HG02759 (cell line): ENCODE measurements at regions not wholly inside any gene's neighbourhood (a gene's known extent, or its start where the extent isn't known, plus 50 kb on each side); places are given as distances from the start of the nearest gene placed in this dataset.
"Not testable (repeated sequence)": the region's sequence is repeated elsewhere in the genome, so short reads cannot be mapped to it uniquely, and the experiment has no call there.

Source experiments
- ATAC-seq: cut with Tn5 transposase; IDR thresholded peaks from one replicate; pipeline ENCODE4 v1.9.1; 2021; ENCODE audit warnings: mild to moderate bottlenecking, moderate library complexity; ENCODE audit not compliant: unreplicated experiment

DNA sequence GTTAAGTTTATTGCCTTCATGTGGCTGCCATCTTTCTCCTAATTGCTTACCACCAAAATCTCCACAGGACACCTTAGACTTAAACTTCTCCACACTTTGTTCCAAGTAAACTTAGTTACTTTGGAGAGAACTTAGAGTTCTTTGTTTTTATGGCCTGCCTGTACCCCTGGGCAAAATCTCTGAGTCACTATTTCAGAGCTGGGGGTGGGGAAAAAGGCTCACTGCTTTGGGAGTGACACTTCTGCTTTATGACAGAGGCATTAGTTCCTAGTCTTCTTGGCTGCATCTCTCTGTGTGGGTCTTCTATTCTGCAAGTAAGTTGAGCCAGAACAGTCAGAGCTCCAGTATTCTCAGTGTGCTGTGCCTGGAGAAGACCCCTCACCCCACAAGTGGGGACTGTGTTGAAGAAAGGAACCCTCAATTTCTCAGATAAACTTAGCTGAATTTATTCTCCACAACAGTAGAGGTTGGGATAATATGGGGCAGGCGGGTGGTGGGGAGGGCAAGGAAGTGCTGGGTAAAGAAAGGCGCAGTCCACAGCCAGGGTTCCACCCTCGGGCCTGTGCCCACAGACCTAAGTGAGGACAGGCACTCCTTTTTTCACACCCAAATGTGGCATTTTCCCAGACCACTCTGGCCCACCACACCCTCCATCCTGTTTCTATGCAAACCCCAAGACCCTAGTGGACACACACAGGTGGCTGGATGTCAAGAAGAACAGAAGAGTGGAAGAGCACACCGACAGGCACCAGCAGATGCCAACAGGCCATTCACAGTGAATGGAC is 636.6 kb upstream of the MAN1A1 start:
- no peak for ATAC-seq

DNA sequence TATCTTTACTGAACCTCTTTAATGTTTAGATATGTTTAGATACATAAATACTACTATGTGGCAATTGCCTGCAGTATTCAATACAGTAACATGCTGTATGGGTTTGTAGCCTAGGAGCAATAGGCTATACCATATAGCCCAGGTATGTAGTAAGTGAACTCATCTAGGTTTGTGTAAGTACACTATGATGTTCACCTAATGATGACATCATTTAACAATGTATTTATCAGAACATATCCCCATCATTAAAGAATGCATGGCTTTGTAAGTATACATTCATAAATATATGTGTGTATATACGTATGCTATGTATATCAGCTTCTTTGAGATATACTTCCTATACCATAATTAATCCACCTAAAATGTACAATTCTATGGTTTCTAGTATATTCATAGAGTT is 631.2 kb upstream of the MAN1A1 start:
- ATAC-seq: no peak

DNA sequence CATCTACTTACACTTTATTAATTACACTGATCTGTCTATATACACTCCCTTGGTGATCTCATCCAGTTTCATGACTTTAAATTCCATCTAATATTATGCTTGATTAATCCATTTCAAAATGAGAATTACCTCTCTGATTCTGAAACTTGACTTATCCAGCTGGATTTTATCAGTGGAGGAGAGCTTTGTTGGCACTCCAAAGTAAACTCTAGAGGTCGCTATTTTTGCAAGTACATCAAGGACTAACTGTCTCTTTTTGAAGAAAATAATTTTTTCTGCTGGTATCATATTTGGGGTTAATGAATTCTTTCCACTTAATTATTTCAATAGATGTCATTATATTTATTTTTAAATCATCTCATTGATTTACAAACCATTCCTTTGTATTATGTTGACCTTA is 630.3 kb upstream of the MAN1A1 start:
- no peak for ATAC-seq

DNA sequence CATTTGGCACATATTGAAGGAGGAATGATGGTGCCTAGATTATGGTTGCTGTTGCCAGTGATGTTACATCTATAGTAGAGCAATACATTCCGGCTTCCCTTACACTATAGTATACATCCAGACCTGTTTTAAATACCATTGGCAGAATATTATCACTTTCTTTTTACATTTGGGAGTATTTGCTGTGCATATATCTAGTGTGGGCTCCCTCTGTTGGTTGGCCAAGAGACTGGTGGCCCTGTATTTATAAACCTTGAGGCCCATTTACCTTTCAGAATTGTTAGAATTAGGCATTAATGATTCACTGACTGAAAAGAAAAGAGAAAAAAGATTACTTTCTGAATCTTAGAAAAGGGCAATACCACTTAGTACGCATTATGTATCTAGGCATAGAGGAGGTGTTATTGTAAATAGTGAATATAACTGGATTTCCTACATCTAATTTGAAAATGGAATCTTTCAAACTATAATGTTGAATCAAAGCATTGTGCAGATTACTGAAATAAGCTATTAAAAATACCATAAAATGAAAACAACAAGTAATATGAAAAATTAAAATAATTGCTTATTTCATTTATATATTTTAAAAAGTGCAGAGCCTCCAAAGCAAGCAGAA is 628.8 kb upstream of the MAN1A1 start:
- peak; percentile 61 for ATAC-seq

DNA sequence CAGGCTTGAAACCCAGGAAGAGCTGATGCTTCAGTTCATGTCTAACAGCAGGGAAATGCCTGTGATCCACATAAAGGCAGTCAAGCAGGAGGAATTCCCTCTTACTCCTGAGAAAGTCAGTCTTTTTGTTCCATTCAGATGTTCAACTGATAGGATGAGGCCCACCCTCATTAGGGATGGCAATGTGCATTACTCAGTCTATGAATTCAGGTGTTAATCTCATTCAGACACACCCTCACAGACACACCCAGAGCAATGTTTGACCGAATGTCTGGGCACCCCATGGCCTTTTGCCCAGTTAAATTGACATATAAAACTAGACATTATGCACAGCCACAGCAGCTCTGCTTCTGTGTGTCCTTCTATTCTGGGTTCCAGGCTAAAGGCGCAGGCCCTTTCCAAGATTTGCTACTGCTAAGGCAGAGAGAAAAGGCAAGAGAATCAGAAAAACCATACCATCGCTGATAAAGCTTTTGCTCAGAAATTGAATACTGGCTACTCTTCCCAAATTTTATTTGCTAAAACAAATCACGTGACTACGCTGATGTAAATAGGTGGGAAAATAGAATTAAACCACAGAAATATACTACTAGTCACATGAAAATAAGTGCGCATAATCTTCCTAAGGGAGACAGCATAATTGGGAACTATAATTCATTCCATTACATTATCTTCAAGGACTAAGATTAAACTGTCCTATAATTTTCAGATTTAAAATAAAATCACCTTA is 625.0 kb upstream of the MAN1A1 start:
- ATAC-seq: no peak

DNA sequence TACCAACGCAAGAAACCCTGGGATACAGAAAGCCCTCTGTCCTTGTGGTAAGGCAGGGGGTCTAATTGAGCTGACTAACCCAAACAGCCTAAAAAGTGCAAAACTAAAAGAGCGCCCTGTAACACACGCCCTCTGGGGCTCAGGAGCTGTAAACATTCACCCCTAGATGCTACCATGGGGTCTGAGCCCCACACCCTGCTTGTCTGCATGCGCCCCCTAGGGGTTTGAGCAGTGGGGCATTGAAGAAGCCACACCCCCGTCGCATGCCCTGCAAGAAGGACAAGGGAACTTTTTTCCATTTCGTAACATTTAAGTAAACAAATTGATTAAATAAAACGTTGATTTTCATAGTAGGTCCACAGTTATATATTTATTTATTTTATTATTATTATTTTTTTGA is 616.9 kb upstream of the MAN1A1 start:
- ATAC-seq: peak; percentile 85

DNA sequence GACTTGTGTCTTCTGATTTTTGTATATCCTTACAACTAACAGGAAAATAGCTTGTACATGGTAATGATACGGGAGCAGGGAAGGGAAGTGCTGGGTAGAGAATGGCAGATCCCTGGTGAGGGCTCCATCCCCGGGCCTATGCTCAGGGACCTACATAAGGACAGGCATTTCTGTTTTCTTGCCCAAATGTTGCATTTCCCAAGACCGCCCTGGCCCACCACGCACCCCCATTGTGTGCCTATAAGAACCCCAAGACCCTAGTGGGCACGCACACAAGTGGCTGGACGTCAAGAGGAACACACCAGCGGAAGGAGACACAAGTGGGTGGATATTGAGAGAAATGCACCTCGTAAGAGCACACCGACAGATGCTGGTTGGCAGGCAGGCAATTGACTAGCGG is 616.3 kb upstream of the MAN1A1 start:
- no peak for ATAC-seq

DNA sequence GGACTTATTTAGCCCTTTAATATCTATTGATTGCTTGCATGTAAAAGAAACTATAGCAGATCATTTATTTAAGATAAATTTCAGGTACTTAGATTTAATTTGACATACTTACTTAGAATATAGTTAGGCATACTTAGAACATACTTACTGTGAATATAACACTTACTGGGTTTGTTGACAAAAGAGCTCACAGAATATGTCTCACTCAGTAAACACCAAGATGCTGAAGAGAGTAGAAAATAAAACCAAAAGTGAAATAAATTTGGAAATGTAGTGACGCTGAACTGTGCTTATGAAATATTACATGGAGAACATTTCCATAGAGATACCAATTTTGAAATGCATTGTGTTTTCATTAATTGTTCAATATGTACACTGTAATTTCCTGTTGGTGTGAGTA is 615.4 kb upstream of the MAN1A1 start:
- ATAC-seq: no peak

DNA sequence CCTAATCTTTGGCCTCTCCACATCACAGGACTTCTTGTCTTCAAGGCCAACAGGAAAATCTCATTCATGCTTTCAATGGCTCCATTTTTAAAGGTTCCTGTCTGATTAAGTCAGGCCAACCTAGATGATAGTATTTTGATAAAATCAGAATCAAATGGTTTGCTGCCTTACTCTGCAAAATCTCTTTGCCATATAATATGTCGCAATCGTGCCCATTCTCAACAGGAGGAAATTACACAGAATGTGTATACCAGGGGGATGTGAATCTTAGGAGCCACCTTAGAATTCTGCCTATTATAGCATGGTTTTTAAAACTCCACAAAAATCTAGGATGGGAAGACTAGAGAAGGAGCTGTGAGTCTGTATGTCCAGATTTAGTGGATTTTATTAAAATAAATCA is 612.9 kb upstream of the MAN1A1 start:
- ATAC-seq: no peak

DNA sequence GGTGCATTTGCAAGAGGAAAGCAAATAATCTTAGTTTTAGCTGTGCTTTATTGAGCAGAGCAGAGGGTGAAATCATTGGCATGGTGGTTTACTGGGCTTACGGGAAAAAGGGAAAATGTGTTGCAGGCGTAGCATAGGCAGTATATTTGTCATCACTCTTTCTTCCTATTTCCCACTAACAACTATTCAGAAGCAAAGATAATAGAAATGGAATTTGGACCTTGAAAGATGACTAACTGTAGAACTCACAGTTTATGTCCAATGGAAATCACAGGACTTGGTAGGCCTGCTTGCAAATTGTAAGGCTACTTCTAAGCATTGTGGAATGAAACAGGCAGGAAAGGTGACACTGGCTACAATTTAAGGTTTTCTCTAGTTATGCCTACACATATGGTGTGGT is 611.9 kb upstream of the MAN1A1 start:
- ATAC-seq: no peak

DNA sequence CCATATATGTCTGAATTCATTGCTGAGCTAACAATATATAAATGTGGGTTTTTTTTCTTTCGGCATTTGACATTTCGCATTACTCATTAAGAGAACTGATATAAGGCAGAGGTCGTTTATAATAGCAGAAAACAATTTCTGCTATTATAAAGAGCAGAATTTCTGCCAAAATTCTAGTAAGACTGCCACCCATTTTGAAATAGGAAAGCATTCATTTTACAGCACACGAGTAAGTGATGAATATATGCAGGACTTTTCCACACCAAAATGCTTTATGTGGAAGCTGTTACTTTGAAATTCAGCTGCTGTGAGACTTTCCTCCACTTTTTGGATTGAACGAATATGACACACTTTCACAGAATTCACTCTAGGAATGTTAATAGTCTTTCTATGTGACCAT is 610.9 kb upstream of the MAN1A1 start:
- ATAC-seq: no peak

DNA sequence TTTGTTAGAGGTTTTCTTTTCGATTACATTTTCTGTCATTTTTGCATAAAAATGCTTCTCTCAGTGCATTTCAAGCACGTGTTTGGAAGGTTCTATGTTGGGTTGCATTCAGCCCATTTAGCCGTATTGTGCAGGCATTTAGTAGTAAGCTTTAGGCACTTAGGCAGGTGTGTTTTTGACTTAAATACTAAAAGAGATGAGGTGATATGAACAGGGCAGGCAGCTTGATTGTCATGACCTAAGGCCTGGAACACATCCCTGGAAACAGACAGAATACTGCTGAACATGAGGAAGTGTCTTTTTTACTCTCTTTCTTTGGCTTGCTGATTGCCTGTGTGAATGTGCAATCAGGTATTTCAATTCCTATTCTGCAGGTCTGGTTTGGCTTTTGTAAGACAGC is 610.5 kb upstream of the MAN1A1 start:
- no peak for ATAC-seq

DNA sequence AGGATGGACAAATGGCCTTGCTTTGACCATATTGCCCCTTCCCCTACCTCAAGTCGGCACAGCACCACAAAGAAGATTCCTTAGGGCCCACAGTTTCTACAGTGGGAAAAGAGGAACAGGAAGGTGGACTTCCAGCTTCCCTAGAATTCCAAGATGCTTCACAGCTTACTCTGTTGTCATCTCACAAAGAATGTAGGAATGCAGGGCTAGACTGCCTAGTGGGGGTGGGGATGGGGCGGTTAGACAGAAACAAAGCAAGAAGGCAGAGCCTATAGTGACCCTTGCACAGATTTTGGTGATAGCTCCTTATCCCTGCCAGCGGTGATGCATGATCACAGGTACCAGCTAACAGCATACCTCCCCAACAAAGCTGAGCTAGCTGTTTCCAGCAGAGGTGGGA is 607.6 kb upstream of the MAN1A1 start:
- ATAC-seq: no peak

DNA sequence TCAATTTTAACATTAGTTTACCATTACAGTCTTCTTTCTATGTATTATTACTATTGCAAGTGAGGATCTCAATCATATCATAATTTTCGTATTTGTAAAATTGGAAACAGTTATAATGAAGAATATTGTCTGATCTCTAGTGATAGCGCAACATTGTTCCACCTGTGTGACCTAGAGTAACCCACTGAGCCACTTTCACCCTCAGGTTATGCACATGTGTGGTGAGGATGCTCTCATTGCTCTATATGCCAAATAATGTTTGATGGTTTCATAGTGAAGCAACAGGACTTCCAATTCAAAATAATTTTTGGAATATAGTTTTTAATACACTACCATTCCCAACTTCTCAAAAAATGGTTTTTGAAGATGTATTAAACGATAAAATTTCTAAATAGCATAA is 603.1 kb upstream of the MAN1A1 start:
- no peak for ATAC-seq

DNA sequence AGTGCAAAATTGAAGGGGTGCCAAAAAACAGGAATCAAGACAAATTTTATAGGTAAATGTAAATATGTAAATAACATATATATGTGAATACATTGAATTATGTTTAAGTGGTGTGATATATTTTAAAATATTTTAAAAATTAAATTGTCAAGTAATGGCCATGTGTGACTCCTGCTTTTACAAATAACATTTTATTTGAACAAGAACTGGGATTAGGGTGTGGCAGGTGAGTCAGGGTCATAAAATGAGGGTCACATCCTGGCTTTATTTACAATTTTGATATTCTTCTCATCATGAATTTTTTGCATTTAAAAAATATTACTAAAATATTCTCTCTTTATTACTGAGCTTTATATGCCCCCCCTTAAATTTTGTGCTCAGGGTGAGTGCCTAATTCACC is 601.1 kb upstream of the MAN1A1 start:
- ATAC-seq: no peak

DNA sequence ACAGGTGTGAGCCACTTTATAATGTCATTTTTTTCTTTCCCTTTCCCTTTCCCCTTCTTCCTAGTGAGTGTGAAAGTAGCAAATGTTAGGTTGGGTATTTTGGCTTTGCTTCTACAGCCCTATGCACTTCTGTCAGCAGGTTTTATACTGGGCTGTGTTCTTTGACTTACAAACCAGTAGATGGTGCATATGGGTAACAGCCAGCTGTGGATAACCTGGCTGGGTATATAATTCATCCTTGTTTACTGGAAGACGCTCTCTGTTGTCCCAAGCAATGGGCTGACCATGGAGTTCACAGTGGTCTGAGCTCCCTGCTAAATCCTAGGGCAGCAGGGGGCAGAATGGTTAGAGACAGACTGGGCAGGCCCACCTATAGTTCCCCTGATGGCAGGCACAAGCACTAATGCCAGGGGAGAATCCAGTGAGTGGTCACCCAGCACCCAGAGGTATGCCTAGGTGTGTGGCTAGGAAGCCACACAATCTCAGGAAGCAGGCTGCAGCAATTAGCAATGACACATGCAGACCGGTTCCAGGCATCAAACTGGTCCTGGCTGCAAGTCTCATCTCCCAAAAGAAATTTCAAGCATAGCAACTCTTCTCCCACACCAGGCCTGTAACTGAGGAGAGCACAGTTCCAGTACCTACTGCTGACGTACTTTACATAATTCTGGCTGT is 592.7 kb upstream of the MAN1A1 start:
- no peak for ATAC-seq

DNA sequence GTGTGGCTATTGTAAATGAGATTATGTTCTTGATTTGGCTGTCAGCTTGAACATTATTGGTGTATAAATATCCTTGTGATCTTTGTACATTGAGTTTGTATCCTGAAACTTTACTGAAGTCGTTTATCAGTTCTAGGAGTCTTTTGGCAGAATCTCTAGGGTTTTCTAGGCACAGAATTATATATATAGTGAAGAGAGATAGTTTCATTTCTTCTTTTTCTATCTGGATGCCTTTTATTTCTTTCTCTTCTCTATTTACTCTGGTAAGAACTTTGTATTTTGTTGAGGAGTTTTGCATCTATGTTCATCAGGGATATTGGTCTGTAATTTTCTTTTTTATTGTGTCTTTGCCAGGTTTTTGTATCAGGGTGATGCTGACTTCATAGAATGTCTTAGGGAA is 589.2 kb upstream of the MAN1A1 start:
- no peak for ATAC-seq

DNA sequence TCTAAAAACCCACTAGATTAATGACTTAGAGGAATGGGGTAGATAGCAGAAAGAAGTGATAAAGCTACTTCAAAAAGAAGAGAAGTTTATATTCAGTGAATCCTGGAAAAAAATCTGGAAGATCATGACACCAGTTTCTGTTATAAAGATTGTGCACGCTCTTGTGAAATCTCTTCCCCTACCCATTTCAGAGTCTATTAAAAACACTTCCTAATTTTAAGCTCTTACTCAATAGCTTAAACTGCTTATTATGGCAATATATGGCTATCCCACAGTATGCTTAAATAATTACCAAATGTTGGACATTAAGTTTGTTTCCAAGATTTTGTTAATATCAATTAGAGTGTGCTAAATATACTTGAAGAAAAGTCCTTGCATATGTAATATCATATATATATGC is 585.3 kb upstream of the MAN1A1 start:
- ATAC-seq: no peak

DNA sequence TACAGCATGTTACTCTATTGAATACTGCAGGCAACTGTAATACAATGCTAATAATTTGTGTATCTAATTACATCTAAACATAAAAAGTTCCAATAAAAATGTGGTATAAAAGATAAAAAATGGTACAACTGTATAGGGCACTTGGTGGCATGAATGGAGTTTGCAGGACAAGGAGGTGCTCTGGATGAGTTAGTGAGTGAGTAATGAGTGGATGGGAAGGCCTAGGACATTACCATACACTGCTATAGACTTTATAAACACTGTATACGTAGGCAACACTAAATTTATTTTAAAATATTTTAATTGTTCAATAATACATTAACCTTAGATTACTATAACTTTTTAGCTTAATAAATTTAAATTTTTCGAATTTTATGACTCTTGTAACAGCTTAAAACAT is 579.6 kb upstream of the MAN1A1 start:
- ATAC-seq: no peak

DNA sequence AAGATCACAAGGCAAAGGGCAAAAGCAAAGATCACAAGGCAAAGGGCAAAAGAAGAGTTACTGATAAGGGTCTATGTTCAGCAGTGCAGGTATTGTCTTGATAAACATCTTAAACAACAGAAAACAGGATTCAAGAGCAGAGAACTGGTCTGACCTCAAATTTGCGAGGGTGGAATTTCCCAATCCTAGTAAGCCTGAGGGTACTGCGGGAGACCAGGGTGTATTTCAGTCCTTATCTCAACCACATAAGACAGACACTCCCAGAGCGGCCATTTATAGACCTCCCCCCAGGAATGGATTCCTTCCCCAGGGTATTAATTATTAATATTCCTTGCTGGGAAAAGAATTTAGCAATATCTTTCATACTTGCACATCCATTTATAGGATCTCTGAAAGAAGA is 575.3 kb upstream of the MAN1A1 start:
- ATAC-seq: not testable (repeated sequence)

DNA sequence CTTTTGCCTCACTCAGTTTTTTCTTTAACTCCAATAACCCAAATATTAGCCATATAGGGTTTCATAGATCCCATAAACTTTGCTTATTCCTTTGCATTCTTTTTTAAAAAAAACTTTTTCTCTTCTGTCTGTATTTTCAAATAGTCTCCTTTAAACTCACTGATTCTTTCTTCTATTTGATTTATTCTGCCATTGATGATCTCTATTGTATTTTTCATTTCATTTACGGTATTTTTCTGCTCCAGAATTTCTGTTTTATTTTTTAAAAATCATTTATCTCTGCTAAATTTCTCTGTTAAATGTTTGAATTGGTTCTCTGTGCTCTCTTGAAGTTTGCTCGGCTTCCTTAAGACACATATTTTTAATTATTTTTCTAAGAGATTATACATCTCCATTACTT is 573.3 kb upstream of the MAN1A1 start:
- no peak for ATAC-seq
